Prostate gland (tissue), 2 donors: ENCODE measurements at regions not wholly inside any gene's neighbourhood (a gene's known extent, or its start where the extent isn't known, plus 50 kb on each side); places are given as distances from the start of the nearest gene placed in this dataset.

Source experiments
- CTCF ChIP-seq, 4 experiments: fragments of 200-600 bp in 2 of 4; fragments of 450-650 bp in 2 of 4; sonication (generic) in 2 of 4; IDR thresholded peaks; 1 replicate in 3 of 4; 2 replicates in 1 of 4; pipeline ENCODE4 v1.5.1; 2016 to 2019; ENCODE audit warnings: antibody characterized with exemption in 4 of 4, mild to moderate bottlenecking in 2 of 4, moderate library complexity in 2 of 4
- POLR2AphosphoS5 ChIP-seq: sonication (generic); formaldehyde crosslinking; IDR thresholded peaks from one replicate; pipeline ENCODE4 v1.6.1; 2017; ENCODE audit warnings: antibody characterized with exemption

DNA sequence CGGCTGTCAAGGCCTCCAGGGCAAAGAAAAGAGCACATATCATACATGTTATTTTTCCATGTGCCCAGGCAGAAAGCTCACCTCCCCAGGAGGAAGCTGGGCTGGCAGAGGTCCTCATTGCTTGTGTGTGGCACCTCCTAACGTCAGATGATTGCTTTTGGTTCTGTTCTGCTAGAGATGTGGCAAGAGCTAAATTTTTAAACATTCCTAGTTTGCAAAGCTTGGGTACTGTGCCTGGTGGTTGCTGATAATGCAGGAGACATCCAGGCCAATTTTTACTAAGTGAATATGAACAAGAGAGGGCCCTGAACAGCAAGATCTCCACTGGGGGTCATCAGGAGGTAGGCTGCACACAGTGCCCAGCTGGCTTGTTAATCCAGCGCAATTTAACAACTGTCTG, 93.9 kb downstream of the TBX19 start:
- TF ChIP-seq CTCF (IDR thresholded peaks at IDR 0.05) (no peak), POLR2AphosphoS5 (no peak)
